Neural progenitor cell (in vitro differentiated cells): ENCODE measurements at regions not wholly inside any gene's neighbourhood (a gene's known extent, or its start where the extent isn't known, plus 50 kb on each side); places are given as distances from the start of the nearest gene placed in this dataset.

Experiments used
- DNase-seq: peaks from one replicate; pipeline ENCODE4 v3.0.0-alpha.2; 2016; ENCODE audit warnings: low spot score
- H2AFZ ChIP-seq: fragments of 200-600 bp; sonication (generic); replicated peaks from 2 replicates; pipeline ENCODE4 v1.6.1; 2016; ENCODE audit warnings: antibody characterized with exemption
- H3F3A ChIP-seq: fragments of 200-600 bp; sonication (generic); 2 replicates; pipeline ENCODE4 v1.6.1; 2016; ENCODE audit warnings: antibody characterized with exemption, low read depth
- H3K27ac ChIP-seq: fragments of 200-600 bp; sonication (generic); 2 replicates; pipeline ENCODE4 v1.5.1; 2016; ENCODE audit warnings: mild to moderate bottlenecking
- H3K27me3 ChIP-seq: fragments of 200-600 bp; sonication (generic); 2 replicates; pipeline ENCODE4 v1.6.1; 2016; ENCODE audit warnings: mild to moderate bottlenecking, moderate library complexity
- H3K36me3 ChIP-seq: fragments of 200-600 bp; sonication (generic); 2 replicates; pipeline ENCODE4 v1.5.1; 2016
- H3K4me1 ChIP-seq: fragments of 200-600 bp; sonication (generic); 2 replicates; pipeline ENCODE4 v1.6.1; 2016; ENCODE audit warnings: mixed run types
- H3K4me2 ChIP-seq: fragments of 200-600 bp; sonication (generic); 2 replicates; pipeline ENCODE4 v1.6.1; 2016
- H3K4me3 ChIP-seq: fragments of 200-600 bp; sonication (generic); 2 replicates; pipeline ENCODE4 v1.5.1; 2016
- H3K79me2 ChIP-seq: fragments of 200-600 bp; sonication (generic); 2 replicates; pipeline ENCODE4 v1.6.1; 2016; ENCODE audit warnings: low read depth
- H3K9ac ChIP-seq: fragments of 200-600 bp; sonication (generic); 2 replicates; pipeline ENCODE4 v1.6.1; 2016
- H3K9me3 ChIP-seq: fragments of 200-600 bp; sonication (generic); 2 replicates; pipeline ENCODE4 v1.5.1; 2016; ENCODE audit warnings: low read depth
- H4K20me1 ChIP-seq: fragments of 200-600 bp; sonication (generic); 2 replicates; pipeline ENCODE4 v1.6.1; 2016; ENCODE audit warnings: low read depth
- H3K27ac Mint-ChIP-seq: 3 replicates; pipeline ENCODE4 v1.8.0; 2021; ENCODE audit warnings: mixed read lengths
- H3K27me3 Mint-ChIP-seq: 2 replicates; pipeline ENCODE4 v1.8.0; 2022; ENCODE audit warnings: low read depth, mild to moderate bottlenecking, inconsistent platforms, moderate library complexity, mixed read lengths; ENCODE audit not compliant: insufficient read depth
- H3K36me3 Mint-ChIP-seq: 3 replicates; pipeline ENCODE4 v1.8.0; 2021; ENCODE audit warnings: mixed read lengths
- H3K4me1 Mint-ChIP-seq: 3 replicates; pipeline ENCODE4 v1.8.0; 2021; ENCODE audit warnings: mixed read lengths
- H3K4me3 Mint-ChIP-seq: 3 replicates; pipeline ENCODE4 v1.8.0; 2021; ENCODE audit warnings: mild to moderate bottlenecking, moderate library complexity, mixed read lengths
- H3K9me3 Mint-ChIP-seq: 3 replicates; pipeline ENCODE4 v1.8.0; 2020; ENCODE audit warnings: mixed read lengths
- EZH2 ChIP-seq: fragments of 200-600 bp; sonication (generic); IDR thresholded peaks from 2 replicates; pipeline ENCODE4 v1.6.1; 2017; ENCODE audit warnings: antibody characterized with exemption, mild to moderate bottlenecking, moderate library complexity
- EZH2phosphoT487 ChIP-seq: fragments of 200-600 bp; sonication (generic); IDR thresholded peaks from 2 replicates; pipeline ENCODE4 v1.6.1; 2017; ENCODE audit warnings: antibody characterized with exemption
- TF ChIP-seq, protein P1 (sequence below): fragments of 200-600 bp; sonication (generic); IDR thresholded peaks from 2 replicates; pipeline ENCODE4 v1.5.1; 2017; ENCODE audit warnings: antibody characterized with exemption, mild to moderate bottlenecking

DNA sequence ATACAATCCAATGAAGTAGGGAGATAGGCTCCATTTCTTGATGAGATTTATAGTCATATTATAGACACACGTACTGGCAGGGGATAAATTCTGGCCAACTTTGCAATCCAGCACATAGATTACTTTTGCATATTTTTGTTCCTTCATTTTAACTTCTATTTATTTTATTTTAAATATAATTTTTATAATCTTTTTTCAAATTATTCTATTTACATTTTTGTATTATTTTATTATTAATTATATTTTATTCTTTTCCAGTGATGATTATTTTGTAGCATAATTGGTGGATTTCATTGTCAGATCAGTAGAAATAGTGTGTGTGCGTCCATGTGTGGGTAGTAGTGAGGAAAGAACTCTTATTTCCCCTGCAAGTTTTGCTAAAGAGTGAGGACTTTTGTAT is 980.1 kb upstream of the TYRP1 start:
- H3K9me3 Mint-ChIP-seq = peaks cover 2% of the 10 kb centered on the region
- TF ChIP-seq, protein P1, sequence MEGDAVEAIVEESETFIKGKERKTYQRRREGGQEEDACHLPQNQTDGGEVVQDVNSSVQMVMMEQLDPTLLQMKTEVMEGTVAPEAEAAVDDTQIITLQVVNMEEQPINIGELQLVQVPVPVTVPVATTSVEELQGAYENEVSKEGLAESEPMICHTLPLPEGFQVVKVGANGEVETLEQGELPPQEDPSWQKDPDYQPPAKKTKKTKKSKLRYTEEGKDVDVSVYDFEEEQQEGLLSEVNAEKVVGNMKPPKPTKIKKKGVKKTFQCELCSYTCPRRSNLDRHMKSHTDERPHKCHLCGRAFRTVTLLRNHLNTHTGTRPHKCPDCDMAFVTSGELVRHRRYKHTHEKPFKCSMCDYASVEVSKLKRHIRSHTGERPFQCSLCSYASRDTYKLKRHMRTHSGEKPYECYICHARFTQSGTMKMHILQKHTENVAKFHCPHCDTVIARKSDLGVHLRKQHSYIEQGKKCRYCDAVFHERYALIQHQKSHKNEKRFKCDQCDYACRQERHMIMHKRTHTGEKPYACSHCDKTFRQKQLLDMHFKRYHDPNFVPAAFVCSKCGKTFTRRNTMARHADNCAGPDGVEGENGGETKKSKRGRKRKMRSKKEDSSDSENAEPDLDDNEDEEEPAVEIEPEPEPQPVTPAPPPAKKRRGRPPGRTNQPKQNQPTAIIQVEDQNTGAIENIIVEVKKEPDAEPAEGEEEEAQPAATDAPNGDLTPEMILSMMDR = no peak
- TF ChIP-seq EZH2phosphoT487 (no peak), EZH2 (no peak)
- Histone ChIP-seq H3K4me1 (no peaks in the 10 kb centered on the region), H3K36me3 (no peaks in the 10 kb centered on the region), H3K27ac (no peak overlapping the region), H4K20me1 (no peaks in the 10 kb centered on the region), H3K4me3 (no peak overlapping the region), H3K79me2 (no peaks in the 10 kb centered on the region), H3F3A (no peaks in the 10 kb centered on the region), H3K27me3 (no peaks in the 10 kb centered on the region), H3K9ac (no peak overlapping the region), H2AFZ (no peak overlapping the region), H3K4me2 (no peak overlapping the region), H3K9me3 (no peaks in the 10 kb centered on the region)
- H3K27me3 Mint-ChIP-seq = no peaks in the 10 kb centered on the region
- H3K27ac Mint-ChIP-seq = no peak overlapping the region
- DNase-seq = no peak
- H3K4me1 Mint-ChIP-seq = no peaks in the 10 kb centered on the region
- no peaks in the 10 kb centered on the region for H3K36me3 Mint-ChIP-seq
- H3K4me3 Mint-ChIP-seq = no peak overlapping the region

DNA sequence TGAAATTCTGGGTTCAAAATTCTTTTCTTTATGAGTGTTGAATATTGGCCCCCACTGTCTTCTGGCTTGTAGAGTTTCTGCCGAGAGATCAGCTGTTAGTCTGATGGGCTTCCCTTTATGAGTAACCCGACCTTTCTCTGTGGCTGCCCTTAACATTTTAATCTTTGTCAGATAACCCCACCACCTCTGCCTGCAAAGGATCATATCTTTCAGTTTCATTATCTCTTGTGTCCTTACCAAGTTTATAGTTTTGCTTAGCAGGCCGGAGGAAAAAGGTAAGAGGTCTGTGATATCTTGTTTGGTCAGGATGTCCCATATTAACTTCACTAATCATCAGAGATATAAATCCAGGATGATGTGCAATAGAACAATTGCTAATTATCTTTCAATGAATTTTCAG is 970.2 kb upstream of the TYRP1 start:
- Mint-ChIP-seq H3K27ac (no peak overlapping the region), H3K4me1 (no peaks in the 10 kb centered on the region), H3K9me3 (no peaks in the 10 kb centered on the region), H3K36me3 (no peaks in the 10 kb centered on the region), H3K27me3 (no peaks in the 10 kb centered on the region), H3K4me3 (no peak overlapping the region)
- TF ChIP-seq, protein P1 = no peak
- TF ChIP-seq EZH2phosphoT487 = no peak
- no peak for TF ChIP-seq EZH2
- Histone ChIP-seq H3K9ac (no peak overlapping the region), H3K79me2 (no peaks in the 10 kb centered on the region), H3K4me2 (no peak overlapping the region), H3K4me1 (no peaks in the 10 kb centered on the region), H3K27ac (no peak overlapping the region), H3K9me3 (no peaks in the 10 kb centered on the region), H3K4me3 (no peak overlapping the region), H3F3A (no peaks in the 10 kb centered on the region), H2AFZ (no peak overlapping the region), H3K36me3 (no peaks in the 10 kb centered on the region), H4K20me1 (no peaks in the 10 kb centered on the region), H3K27me3 (no peaks in the 10 kb centered on the region)
- no peak for DNase-seq

DNA sequence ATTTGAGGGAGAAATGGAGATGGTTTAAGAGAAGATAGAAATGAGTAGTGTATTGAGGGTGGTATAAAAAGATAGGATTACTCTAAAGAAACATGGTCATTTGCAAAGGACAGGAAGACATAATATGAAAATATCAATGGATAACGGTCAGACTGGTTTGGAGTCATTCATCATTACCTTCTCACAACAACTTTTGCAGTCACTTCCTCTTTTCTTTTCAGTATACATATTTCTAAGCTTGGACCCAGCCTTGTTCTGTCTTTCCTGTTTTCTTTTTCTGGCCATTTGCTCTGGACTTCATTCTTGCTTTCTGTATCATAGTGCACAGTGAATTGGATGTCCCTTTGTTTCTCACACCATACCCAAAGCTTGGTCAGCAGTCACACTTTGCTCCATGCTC is 966.5 kb upstream of the TYRP1 start:
- no peak overlapping the region for H3K4me2 ChIP-seq
- no peaks in the 10 kb centered on the region for H3F3A ChIP-seq
- H3K4me3 Mint-ChIP-seq = no peak overlapping the region
- H3K4me1 ChIP-seq = no peaks in the 10 kb centered on the region
- no peaks in the 10 kb centered on the region for H3K27me3 Mint-ChIP-seq
- H3K9ac ChIP-seq = no peak overlapping the region
- H3K4me3 ChIP-seq = no peak overlapping the region
- no peaks in the 10 kb centered on the region for H3K27me3 ChIP-seq
- no peaks in the 10 kb centered on the region for H3K36me3 ChIP-seq
- H3K9me3 Mint-ChIP-seq = no peaks in the 10 kb centered on the region
- no peaks in the 10 kb centered on the region for H3K79me2 ChIP-seq
- H2AFZ ChIP-seq = no peak overlapping the region
- H3K27ac ChIP-seq = no peak overlapping the region
- TF ChIP-seq EZH2 (no peak), EZH2phosphoT487 (no peak)
- TF ChIP-seq, protein P1 = no peak
- no peaks in the 10 kb centered on the region for H3K36me3 Mint-ChIP-seq
- no peaks in the 10 kb centered on the region for H3K9me3 ChIP-seq
- DNase-seq = no peak
- H3K27ac Mint-ChIP-seq = no peak overlapping the region
- no peaks in the 10 kb centered on the region for H4K20me1 ChIP-seq
- H3K4me1 Mint-ChIP-seq = no peaks in the 10 kb centered on the region

DNA sequence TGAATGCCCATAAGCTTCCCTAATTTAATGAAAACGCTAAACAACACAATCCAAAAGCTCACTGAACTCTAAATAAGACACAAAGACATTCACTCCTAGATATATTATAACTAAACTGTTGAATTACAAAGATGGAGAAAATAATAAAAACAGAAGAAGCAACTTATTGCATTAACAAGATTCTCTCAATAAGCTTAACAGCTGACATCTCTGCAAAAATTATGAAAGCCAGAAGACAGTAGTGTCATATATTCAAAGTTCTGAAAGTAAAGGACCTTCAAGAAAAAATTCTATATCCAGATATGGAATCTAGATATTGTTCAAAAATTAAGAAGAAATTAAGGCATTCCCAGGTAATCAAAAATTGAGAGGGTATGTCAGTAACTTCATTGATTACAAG is 957.8 kb upstream of the TYRP1 start:
- no peak for DNase-seq
- TF ChIP-seq EZH2 (no peak), EZH2phosphoT487 (no peak)
- TF ChIP-seq, protein P1 = no peak
- H3K27ac Mint-ChIP-seq = no peak overlapping the region
- no peak overlapping the region for H3K27ac ChIP-seq
- H3K79me2 ChIP-seq = no peaks in the 10 kb centered on the region
- H3F3A ChIP-seq = no peaks in the 10 kb centered on the region
- no peaks in the 10 kb centered on the region for H3K36me3 ChIP-seq
- no peak overlapping the region for H3K9ac ChIP-seq
- H3K4me2 ChIP-seq = no peak overlapping the region
- no peaks in the 10 kb centered on the region for H3K27me3 ChIP-seq
- H2AFZ ChIP-seq = no peak overlapping the region
- no peaks in the 10 kb centered on the region for H3K4me1 Mint-ChIP-seq
- H3K9me3 Mint-ChIP-seq = peaks cover 10% of the 10 kb centered on the region
- no peaks in the 10 kb centered on the region for H3K36me3 Mint-ChIP-seq
- no peak overlapping the region for H3K4me3 ChIP-seq
- H3K4me3 Mint-ChIP-seq = no peak overlapping the region
- H3K9me3 ChIP-seq = no peaks in the 10 kb centered on the region
- H4K20me1 ChIP-seq = no peaks in the 10 kb centered on the region
- no peaks in the 10 kb centered on the region for H3K27me3 Mint-ChIP-seq
- no peaks in the 10 kb centered on the region for H3K4me1 ChIP-seq
